GM12875 (cell line): ENCODE measurements at regions not wholly inside any gene's neighbourhood (a gene's known extent, or its start where the extent isn't known, plus 50 kb on each side); places are given as distances from the start of the nearest gene placed in this dataset.

Source experiments
- H3K4me3 ChIP-seq: one replicate; pipeline ENCODE4 v1.5.1; 2011; ENCODE audit warnings: low read depth, low read length, control low read depth
- CTCF ChIP-seq: IDR thresholded peaks from 2 replicates; pipeline ENCODE4 v1.5.1; 2011; ENCODE audit warnings: low read depth, mild to moderate bottlenecking, control low read depth, inconsistent platforms, low read length, moderate library complexity, borderline replicate concordance; ENCODE audit not compliant: insufficient read depth

- no peak overlapping the region for H3K4me3 ChIP-seq
- no peak for TF ChIP-seq CTCF
These were observed 489.8 kb upstream of the FANCL start for GRCh38 chr2:58730764-58731487.

GRCh38 chr2:58727981-58728656, 487.0 kb upstream of the FANCL start:
- TF ChIP-seq CTCF, result no peak
- H3K4me3 ChIP-seq, result no peak overlapping the region

- TF ChIP-seq CTCF, result no peak
These were observed 480.9 kb upstream of the FANCL start for GRCh38 chr2:58721912-58722591.

GRCh38 chr2:58720770-58721697, 479.9 kb upstream of the FANCL start:
- TF ChIP-seq CTCF, result no peak
- no peak overlapping the region for H3K4me3 ChIP-seq

More at GRCh38 chr2:58721912-58722591, 480.9 kb upstream of the FANCL start:
- no peak overlapping the region for H3K4me3 ChIP-seq

- TF ChIP-seq CTCF, result no peak
- H3K4me3 ChIP-seq, result no peak overlapping the region
These were observed 479.1 kb upstream of the FANCL start for GRCh38 chr2:58720033-58720769.

- TF ChIP-seq CTCF, result no peak
- no peak overlapping the region for H3K4me3 ChIP-seq
These were observed 474.2 kb upstream of the FANCL start for GRCh38 chr2:58715344-58715743.
